NCI-H226 (cell line): ENCODE measurements at regions not wholly inside any gene's neighbourhood (a gene's known extent, or its start where the extent isn't known, plus 50 kb on each side); places are given as distances from the start of the nearest gene placed in this dataset.
"Not testable (repeated sequence)": the region's sequence is repeated elsewhere in the genome, so short reads cannot be mapped to it uniquely, and the experiment has no call there.

Experiments used
- DNase-seq: peaks from one replicate; pipeline ENCODE4 v3.0.0-alpha.2; 2015

DNA sequence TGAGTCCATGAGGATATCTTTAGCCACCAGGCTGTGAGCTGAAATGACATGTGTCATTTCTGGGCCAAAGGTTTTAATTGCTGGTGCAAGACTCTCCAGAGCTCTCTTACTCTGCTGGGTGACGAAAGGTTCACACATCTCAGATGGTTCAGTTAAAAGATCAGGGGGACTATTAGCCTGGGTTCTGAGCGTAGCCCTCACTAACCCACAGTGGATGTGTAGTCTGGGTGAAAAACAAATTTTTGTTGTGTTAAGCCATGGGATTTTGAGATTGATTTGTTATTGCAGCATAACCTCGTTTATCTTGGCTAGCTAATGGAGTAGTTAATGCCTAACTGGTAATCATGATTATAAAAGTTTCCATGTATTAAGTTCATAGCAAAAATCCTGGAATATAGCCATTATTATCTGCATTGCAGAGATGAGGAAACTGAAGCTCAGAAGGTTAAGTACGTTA is 251.5 kb downstream of the RMST start:
- DNase-seq = no peak

DNA sequence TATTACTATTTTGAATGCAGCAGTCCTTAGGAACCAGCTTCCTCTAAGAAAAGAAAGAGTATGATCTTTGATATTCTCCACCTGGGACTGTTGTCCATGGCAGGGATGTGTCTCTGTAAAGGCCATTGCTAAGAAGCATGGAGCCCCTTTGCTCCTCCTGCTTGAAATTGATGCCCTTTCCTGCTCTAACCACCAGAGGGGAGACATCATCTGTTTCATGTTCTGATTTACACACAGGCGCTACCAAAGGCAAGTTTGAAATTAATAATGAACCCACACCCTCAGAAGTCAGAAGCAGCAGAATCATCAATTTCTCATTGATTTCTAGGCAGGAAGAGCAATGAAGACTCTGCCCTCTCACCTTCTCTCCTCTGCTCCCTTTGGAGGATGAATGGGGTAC is 253.8 kb downstream of the RMST start:
- no peak for DNase-seq

DNA sequence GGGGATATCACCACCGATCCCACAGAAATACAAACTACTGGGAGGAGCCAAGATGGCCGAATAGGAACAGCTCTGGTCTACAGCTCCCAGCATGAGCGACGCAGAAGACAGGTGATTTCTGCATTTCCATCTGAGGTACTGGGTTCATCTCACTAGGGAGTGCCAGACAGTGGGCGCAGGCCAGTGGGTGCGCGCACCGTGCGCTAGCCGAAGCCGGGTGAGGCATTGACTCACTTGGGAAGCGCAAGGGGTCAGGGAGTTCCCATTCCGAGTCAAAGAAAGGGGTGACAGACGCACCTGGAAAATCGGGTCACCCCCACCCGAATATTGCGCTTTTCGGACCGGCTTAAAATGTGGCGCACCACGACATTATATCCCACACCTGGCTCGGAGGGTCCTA is 261.2 kb downstream of the RMST start:
- not testable (repeated sequence) for DNase-seq

DNA sequence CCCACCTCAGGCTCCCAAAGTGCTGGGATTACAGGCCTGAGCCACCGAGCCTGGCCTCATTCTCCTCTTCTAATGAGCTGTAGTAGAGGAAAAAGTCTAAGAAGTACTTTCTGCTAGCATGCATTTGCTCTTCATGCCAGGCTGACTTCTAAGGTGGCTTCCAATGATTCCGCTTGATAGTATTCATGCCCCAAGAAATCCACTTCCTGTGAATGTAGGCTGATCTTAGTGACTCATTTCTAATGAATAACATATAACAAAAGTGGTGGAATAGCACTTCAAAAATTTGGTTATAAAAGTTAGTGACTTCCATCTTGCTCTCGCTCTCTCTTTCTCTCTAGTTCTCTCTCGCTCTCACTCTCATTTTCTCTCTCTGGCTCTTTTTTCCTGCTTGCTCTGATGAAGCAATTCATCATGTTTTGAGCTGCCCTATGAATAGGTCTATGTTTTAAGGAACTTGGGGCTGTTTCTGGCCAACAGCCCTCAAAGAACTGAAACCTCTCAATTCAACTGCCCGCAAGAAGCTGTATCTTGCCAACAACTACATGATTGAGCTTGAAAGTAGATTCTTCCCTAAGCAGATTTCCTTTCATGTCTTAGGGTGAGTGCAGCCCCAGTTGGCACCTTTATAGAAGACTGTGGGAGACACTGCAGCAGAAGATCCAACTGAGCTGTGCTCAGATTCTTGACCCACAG is 282.9 kb downstream of the RMST start:
- no peak for DNase-seq

DNA sequence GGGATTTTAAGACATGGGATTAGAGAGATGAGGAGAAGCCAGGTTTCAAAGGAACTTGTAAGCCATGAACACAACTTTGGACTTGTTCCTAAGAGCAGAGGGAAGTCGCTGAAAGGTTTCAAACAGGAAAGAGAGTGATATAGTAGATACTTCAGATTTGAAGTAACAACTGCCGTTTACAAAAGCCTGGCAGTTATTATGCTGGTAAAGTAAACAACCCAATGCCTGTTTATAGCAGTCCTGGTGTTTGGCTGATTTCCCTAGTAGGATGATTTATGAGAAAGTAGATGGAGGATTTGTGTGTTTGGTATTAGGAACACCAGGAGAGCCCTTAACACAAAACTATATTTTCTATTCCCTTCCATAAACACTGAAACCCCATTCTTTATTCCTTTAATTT is 285.7 kb downstream of the RMST start:
- DNase-seq = no peak

DNA sequence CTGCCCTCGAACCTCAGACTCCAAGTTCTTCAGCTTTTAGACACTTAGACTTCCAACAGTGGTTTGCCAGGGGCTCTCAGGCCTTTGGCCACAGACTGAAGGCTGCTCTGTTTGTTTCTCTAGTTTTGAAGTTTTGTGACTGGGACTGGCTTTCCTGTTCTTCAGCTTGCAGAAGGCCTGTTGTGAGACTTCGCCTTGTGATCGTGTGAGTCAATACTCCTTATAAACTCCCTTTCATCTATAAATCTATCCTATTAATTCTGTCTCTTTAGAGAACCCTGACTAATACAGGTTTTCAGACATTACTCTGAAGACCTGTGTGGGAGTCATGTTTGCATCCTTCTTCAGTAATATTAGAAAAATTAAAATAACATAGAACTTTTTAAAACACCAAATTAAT is 289.1 kb downstream of the RMST start:
- no peak for DNase-seq

DNA sequence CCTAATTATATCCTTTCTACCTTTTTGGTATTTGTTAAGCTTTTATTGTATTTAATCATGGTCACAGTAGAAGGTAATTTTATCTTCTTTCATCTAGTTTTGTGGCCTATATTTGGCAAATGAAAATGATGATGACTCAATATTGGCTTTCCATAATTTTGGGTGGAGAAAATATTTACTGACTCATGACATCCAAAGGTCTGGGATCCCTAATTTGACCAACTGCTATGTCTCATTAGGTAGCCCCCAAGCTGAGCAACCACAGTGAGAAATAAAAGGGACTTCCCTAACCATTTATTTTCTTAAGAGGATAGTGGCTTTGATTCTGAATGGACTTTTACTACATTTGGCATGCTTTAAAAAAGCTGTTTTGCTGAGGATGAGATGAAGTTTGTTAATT is 289.5 kb downstream of the RMST start:
- no peak for DNase-seq

DNA sequence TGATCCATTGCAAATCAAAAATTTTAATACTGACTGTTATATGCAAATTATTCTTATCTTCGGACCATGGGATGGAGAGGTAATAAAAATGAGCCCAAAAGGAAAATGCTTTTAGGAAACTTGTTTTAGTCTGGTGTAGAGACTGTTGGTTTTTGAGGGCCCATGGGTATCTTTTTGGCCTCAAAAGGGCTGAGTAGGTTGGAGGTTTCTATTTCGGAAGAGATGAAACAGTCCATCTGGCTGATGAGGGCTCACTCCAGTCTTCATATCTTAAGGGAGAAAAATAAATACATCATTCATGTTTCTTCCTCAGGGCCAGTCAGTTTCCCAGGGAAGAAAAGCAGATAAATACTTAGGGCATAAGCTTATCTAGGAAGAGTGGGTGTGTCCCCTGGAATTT is 290.7 kb downstream of the RMST start:
- no peak for DNase-seq

DNA sequence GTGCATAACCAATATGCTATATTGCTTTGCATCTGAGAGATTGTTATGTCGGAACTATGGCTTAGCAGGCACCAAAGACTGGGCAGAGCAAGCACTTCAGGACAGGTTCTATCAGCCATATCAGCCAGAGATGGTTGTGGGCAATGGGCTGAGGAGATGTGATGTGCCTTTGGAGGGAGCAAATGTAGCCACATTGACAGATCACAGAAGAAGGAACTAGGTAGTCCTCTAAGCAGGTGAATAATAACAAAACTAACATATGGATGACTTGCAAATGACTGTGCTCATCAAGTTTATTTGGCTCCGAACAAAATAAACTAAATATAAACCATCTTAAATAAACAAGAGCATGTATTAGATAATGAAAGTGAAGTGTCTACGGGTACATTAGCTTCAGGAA is 291.7 kb downstream of the RMST start:
- DNase-seq = no peak

DNA sequence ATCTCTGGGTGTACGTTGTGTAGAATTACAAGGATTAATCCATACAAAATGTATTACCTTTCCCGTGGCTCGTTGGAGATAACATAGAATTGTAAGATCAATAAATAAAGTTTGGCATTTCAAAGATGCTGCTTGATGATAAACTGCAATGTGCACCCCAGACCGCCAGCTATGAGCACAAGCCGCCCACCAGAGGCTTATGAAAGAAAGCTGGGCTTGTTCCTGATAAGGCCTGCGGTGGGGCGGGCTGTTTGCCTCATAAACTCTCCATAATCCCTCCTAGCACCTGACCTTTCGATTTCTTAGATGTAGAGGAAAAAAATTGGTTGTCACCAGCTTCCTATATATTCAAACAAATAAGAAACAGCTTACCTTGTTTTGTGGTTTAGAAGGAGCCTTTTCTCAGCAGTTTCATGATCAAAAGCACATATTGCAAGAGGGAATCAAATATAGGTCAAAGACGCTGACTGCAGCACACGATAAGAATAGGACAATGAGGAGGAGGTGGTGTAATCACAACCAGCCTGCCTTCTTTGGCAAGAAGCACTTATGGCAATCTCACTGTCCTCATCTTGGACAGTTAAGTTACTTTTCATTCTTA is 293.6 kb downstream of the RMST start:
- DNase-seq = no peak

DNA sequence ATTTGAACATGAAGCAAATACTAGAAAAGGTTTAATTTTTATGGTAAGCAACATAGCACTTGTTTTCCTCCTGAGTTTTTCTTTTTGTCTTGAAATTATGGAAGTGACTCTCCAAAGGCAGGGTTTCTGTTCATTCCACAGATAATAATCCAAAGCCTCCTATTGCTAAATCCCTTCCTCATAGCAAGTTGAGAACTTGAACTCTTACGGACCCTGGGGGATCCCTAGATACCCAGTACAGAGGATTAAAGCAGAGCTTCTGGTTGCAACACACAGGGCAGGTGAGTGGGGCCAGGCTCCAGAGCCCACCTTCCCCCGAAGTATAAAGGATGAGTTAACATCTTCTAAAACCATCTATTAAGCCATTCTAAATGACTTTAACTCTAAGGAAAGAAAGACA is 294.1 kb downstream of the RMST start:
- DNase-seq = no peak

DNA sequence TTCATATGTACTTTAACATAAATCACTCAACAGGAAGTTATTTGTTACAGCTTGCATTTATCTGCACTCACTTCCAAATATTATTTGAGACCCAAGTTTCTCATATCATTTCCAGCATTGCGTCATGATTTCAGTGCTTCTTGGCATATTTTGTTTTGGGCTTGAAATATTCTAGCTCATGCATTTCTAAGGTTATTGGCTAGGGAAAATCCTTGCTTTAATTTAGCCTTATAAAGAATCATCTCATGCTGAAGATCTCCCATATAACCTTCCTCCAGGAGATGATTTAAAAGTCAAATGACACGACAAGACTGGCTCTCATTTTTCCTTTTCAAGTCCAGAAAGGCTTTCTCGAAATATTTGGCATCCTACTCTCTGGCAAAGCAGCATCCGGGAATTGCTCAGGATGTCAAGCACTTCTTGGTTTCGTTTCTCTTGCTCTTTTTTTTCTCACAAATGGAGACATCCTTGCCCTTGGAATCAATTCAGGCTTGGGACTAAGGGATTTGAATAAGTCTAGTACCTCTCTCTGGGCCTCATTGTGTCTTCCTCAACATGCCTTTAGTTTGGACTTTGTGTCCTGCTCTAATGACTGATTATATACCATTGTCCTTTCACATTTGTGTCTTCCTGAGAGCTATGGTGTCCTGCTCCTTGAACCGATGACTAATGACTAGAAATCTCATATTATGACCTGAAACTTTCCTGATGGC is 295.0 kb downstream of the RMST start:
- DNase-seq = no peak

DNA sequence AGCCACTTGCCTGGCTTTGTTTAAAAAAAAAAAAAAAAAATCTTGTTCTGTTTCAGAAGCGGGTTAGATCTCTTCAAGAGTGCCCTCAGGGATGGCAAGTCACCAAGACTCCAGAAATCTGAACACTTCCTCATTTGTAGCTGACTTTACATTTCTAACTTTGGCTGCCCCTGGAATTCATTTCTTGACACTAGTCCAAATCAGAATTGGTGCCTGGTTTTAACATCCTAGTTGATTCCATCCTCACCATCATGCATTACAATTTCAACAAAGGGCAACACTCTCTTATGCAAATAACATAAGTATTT is 295.5 kb downstream of the RMST start:
- DNase-seq = no peak

DNA sequence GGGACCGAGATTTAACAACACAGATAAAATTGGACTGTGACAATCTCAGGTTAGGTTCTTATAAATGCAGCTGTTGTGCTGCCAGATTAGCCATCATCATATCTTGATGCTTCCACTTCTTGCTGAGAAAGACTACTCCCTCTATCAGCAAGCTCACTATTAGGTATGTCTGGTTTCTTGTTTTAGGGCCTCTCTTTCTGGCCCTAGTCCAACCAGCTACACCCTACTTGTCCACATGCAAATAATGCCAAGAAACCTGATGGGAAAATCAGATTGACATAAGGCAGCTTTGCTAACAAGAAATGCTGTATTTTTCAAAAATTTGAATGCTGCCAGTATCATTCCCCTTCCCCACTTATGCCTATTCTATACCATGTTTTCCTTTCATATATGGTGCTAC is 296.0 kb downstream of the RMST start:
- no peak for DNase-seq

DNA sequence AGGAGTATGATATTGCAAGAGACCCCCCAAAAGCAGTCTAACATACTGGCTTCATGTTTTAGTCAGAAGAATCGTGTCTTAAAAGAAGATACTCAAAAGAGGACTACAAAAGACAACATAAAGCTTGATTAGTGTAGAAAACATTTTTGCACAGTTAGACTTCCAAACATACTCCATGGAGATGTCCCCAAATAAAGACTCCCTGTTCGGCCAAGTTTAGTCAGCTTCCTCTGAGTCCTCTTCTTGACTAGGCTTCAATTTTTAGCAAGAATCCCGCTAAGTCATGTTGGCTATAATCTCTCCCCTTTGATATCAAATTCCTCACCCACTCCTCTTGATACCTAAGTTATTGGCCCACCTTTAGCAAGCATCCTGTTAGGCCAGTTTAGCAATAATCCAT is 298.0 kb downstream of the RMST start:
- no peak for DNase-seq

DNA sequence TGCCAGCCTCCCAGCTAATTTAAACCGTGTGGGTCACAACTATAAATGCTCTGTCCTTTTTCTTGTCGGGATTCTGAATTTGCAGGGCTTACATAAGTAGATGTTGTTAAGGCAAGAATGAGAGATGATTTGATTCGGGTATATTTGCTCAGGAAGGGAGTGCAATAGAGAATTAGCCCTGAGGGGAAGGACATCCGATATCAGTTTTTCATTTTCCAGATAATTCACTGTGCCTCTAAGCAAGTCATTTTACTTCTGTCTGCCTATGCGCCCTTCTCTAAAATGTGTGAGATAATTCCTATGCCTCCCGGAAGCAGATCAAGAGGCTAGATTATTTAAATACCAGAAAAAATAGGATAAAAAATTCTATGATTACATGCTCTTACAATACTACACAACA is 300.5 kb downstream of the RMST start:
- DNase-seq = no peak

DNA sequence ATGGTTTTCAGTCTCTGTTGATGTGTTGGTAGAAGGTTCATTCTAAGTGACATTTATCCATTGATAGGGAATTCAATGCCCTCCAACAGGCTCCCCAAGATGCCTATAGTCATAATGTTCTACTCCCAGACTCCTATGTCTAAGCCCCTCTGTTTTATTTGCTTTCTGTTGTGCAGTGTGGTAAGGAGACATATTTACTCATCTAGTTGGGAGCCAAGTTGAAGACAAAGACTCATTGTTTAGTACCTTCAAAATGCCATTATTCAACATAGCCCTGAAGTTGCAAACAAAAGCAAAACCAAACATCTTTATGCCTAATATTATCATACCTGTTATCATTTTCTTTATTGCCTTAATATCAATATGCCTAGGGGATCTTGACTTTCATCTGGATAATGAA is 302.1 kb downstream of the RMST start:
- DNase-seq = no peak

DNA sequence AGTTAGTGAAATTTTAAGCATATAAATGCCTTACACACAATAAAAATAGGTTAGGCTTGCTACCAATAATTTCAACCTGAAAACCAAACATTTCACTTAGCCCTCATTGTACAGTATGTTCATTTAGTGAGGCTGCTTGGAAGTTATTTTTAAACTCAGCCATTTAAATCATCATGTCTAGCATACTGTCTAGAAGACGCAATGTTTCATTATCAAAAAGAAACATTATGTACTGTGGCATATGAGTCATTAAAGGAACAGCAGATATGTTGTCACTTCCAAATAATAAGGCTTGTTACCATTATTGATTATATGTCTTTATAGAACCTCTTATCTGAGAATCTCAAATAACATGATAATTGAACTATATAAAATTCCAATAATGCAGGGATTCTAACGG is 304.7 kb downstream of the RMST start:
- DNase-seq = no peak

DNA sequence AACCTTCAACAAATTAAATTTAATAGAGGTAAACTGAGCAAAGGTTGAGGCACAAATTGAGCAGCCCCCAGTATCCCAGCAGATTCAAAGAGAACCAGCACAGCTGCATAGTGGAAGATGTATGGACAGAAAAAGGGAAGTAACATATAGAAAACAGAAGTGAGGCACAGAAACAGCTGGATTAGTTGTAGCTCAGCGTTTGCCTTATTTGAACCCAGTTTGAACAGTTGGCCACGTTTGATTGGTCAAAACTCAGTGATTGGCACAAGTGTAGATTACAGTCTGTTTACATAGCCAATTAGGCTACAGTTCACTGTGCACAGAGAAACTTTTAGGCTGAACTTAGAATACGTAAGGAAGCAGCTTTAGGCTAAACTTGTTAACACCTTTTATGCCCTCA is 315.5 kb downstream of the RMST start:
- DNase-seq = no peak

DNA sequence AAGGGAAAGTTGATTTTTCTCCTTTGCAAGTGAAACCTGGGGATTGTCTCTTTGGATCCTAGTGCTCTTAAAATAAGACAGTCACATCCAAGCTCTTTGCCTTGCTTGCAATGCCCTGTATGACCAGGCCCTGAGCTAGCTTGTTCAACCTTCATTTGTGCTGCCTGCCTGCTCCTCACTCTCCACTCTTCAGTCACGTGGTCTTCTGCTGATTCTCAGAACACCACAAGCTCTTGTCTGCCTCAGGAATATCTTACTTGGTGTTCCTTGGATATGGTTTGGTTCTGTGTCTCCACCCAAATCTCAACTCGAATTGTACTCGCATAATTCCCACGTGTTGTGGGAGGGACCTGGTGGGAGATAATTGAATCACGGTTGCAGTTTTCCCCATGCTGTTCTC is 318.7 kb downstream of the RMST start:
- DNase-seq = no peak

DNA sequence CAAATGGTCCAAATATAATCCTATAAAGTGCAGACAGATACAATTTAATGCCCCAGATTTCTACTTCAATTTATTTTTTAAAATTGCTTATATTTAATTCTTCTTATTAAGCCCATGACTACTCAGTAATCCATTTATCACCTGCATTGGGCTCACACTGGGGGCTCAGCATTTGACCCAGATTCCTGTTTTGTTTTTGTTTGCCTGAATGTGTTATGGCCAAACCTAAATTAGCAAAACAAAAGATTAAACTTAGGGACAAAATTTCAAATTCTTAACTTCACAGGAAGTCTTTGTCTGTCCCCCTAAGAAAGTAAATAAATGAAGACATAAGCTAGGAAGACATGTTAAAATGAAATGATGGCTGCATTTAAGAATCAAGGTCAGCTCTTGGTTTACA is 322.3 kb downstream of the RMST start:
- DNase-seq = no peak

DNA sequence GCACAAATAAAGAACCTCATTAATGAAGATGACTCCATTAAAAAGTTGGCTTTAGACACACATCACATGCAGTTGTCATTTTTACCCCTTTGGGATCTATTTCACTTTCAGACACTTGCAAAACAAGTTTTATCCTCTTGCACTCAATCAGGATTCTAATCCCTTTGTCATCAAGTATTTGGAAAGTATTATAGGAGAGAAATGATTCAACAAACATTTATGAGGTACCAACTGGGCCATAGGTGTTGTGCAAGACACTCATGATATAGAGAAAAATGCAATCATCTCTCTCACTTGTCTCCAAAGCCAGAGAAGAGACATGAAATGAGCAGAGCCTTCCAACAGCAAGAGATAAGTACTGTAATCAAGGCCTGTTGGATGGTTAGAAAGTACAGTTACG is 327.7 kb downstream of the RMST start:
- no peak for DNase-seq

DNA sequence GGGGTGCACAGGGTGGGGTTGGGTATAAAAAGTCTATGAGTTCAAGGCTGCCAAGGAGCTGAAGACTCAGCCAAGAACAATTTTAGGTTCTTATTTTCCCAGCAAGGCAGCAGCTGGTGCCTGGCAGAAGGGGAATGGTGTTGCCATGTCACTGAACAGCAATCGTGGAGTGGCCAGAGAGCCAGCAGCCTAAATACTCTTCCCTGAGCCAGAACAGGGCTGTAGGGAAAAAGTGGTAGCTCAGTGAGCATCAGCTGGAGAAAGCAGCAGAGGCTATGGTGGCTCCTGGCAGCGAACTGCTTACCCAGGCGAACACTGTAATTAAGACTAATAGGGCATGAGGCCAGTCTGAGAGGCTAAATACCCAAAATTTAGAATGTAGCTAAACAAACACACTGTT is 334.9 kb downstream of the RMST start:
- DNase-seq = no peak

DNA sequence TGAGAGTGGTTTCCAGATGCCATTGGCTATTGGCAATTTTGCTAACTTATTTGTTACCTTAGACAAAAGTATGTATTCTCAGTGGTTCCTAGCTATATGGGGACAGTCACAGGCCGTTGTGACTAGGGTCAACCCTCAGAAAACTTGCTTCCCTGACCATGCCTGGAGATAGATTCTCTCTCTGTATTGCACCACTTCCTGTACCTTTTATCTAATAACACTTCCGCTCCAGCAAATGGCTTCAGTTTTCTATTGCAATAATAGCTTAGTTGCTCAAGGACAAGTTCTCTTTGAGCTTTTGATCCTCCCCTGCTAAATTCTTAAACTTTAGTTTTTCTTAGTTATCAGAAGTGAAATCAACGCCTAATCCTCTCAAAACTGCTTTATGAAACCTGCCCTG is 338.0 kb downstream of the RMST start:
- no peak for DNase-seq
